GM19452 (cell line): ENCODE measurements at regions not wholly inside any gene's neighbourhood (a gene's known extent, or its start where the extent isn't known, plus 50 kb on each side); places are given as distances from the start of the nearest gene placed in this dataset.

Source experiments
- ATAC-seq: cut with Tn5 transposase; IDR thresholded peaks from one replicate; pipeline ENCODE4 v1.9.1; 2021; ENCODE audit not compliant: unreplicated experiment

- ATAC-seq = no peak
These were observed 138.5 kb upstream of the IQSEC1 start for GRCh38 chr3:13211605-13212210.

- ATAC-seq = no peak
These were observed 137.2 kb upstream of the IQSEC1 start for GRCh38 chr3:13210221-13210975.

GRCh38 chr3:13209634-13209997 lies 136.4 kb upstream of the IQSEC1 start:
- no peak for ATAC-seq

GRCh38 chr3:13208706-13209633 lies 135.7 kb upstream of the IQSEC1 start:
- no peak for ATAC-seq

GRCh38 chr3:13207975-13208705 lies 134.9 kb upstream of the IQSEC1 start:
- ATAC-seq = no peak

GRCh38 chr3:13207578-13207922 lies 134.3 kb upstream of the IQSEC1 start:
- ATAC-seq = no peak

- no peak for ATAC-seq
These were observed 133.8 kb upstream of the IQSEC1 start for GRCh38 chr3:13206799-13207577.

GRCh38 chr3:13205567-13206143 lies 132.4 kb upstream of the IQSEC1 start:
- no peak for ATAC-seq

- no peak for ATAC-seq
These were observed 130.9 kb upstream of the IQSEC1 start for GRCh38 chr3:13204177-13204581.

- no peak for ATAC-seq
These were observed 130.4 kb upstream of the IQSEC1 start for GRCh38 chr3:13203398-13204176.

- no peak for ATAC-seq
These were observed 129.6 kb upstream of the IQSEC1 start for GRCh38 chr3:13202744-13203397.

GRCh38 chr3:13201851-13202250 lies 128.6 kb upstream of the IQSEC1 start:
- ATAC-seq = no peak

GRCh38 chr3:13200946-13201345 lies 127.7 kb upstream of the IQSEC1 start:
- no peak for ATAC-seq

- ATAC-seq = no peak
These were observed 127.2 kb upstream of the IQSEC1 start for GRCh38 chr3:13200465-13200864.

- no peak for ATAC-seq
These were observed 126.7 kb upstream of the IQSEC1 start for GRCh38 chr3:13199899-13200451.

- no peak for ATAC-seq
These were observed 126.0 kb upstream of the IQSEC1 start for GRCh38 chr3:13199006-13199776.

- no peak for ATAC-seq
These were observed 125.1 kb upstream of the IQSEC1 start for GRCh38 chr3:13198264-13198879.
